ENCODE measurements at regions not wholly inside any gene's neighbourhood (a gene's known extent, or its start where the extent isn't known, plus 50 kb on each side); places are given as distances from the start of the nearest gene placed in this dataset.
"Not testable (repeated sequence)": the region's sequence is repeated elsewhere in the genome, so short reads cannot be mapped to it uniquely, and the experiment has no call there.

DNA sequence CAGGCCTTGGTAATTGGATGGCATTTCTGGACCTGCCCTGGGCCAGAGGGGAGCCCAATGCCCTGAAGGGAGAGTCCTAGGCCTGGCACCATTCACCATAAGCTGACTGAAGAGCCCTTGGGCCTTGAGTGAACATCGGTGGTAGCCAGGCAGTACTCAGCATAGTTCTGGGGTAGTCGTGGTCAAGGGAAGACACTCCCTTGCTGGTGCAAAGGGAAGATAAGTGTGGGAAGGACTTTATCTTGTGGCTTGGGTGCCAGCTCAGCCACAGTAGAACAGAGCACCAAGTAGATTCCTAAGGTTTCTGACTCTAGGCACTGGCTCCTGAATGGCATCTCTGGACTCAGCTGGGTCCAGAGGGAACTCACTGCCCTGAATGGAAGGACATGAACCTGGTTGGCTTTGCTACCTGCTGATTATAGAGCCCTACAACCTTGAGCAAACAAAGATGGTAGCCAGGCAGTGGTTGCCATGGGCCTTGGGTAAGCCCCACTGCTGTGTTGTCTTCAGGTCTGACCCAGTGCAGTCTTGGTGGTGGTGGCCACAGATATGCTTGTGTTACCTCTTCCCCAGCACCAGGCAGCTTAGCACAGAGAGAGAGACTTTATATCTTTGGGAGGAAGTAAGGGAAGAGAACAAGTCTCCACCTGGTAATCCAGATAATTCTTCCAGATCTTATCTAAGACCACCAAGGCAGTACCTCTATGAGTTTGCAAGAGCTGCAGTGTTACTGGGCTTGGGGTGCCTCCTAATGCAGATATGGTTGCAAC, 83.5 kb downstream of the PRDM13 start:
- H2AK5ac ChIP-seq (ENCODE audit: insufficient read length, low read length) = no peak overlapping the region
- H3T11ph ChIP-seq (ENCODE audit: low read length) = no peak overlapping the region
- no peak overlapping the region for H3K4ac ChIP-seq (ENCODE audit: low read depth, low read length)
- H3K9ac ChIP-seq (ENCODE audit: extremely low read depth, insufficient read length, low read length) = no peak overlapping the region
- Mint-ChIP-seq H3K36me3 (ENCODE audit: insufficient read depth in 1 of 3, low read depth in 3 of 3) (no peaks in the 10 kb centered on the region), H3K9me3 (0 out of 5 replicates have a peak, but pooled peaks cover 0 to 2% of the 10 kb centered on the region in 2 experiments), H3K4me3 (no peak overlapping the region; a peak in 1 of 5 replicates), H3K27ac (no peak overlapping the region), H3K27me3 (ENCODE audit: low read depth) (peaks cover 4% of the 10 kb centered on the region), H3K4me1 (no peaks in the 10 kb centered on the region)
- H2BK15ac ChIP-seq (ENCODE audit: low read depth, low read length) = no peak overlapping the region
- no peak overlapping the region for H3K27ac ChIP-seq (ENCODE audit: insufficient read length, low read depth, low read length)
- H2BK120ac ChIP-seq (ENCODE audit: low read depth, low read length, poor library complexity, severe bottlenecking) = no peak overlapping the region
- H4K8ac ChIP-seq (replicated peaks; ENCODE audit: insufficient read length, low read depth, low read length) = no peak overlapping the region
- no peaks in the 10 kb centered on the region for H3K79me2 ChIP-seq (ENCODE audit: insufficient read depth, low read length)
- no peak overlapping the region for H3K23ac ChIP-seq (ENCODE audit: insufficient read length, low read depth, low read length)
- H3K79me1 ChIP-seq (ENCODE audit: insufficient read depth, low read depth, low read length, poor library complexity, severe bottlenecking) = no peaks in the 10 kb centered on the region
- H3K18ac ChIP-seq (ENCODE audit: insufficient read length, low read depth, low read length) = no peak overlapping the region
- no peak overlapping the region for H2AFZ ChIP-seq (ENCODE audit: low read length)
- TF ChIP-seq, protein P1, sequence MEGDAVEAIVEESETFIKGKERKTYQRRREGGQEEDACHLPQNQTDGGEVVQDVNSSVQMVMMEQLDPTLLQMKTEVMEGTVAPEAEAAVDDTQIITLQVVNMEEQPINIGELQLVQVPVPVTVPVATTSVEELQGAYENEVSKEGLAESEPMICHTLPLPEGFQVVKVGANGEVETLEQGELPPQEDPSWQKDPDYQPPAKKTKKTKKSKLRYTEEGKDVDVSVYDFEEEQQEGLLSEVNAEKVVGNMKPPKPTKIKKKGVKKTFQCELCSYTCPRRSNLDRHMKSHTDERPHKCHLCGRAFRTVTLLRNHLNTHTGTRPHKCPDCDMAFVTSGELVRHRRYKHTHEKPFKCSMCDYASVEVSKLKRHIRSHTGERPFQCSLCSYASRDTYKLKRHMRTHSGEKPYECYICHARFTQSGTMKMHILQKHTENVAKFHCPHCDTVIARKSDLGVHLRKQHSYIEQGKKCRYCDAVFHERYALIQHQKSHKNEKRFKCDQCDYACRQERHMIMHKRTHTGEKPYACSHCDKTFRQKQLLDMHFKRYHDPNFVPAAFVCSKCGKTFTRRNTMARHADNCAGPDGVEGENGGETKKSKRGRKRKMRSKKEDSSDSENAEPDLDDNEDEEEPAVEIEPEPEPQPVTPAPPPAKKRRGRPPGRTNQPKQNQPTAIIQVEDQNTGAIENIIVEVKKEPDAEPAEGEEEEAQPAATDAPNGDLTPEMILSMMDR (conservative IDR thresholded peaks at IDR 0.05) = no peak
- WGBS (ENCODE audit: extremely low coverage, insufficient read length, low lambda C conversion rate) = no CpG with 5 or more reads among the region's 2 CpGs
- no peaks in the 10 kb centered on the region for H3K27me3 ChIP-seq (ENCODE audit: insufficient read depth, low read length)
- no peaks in the 10 kb centered on the region for H3K23me2 ChIP-seq (ENCODE audit: insufficient read length, low read depth, low read length, poor library complexity, severe bottlenecking)
- DNase-seq = no peak
- no peak overlapping the region for H3K56ac ChIP-seq (ENCODE audit: insufficient read length, low read depth, low read length)
- H4K5ac ChIP-seq (ENCODE audit: insufficient read length, low read depth, low read length) = no peak overlapping the region
- no peaks in the 10 kb centered on the region for H3K4me1 ChIP-seq (ENCODE audit: insufficient read depth, low read length)
- no peak overlapping the region for H2BK12ac ChIP-seq (ENCODE audit: insufficient read length, low read depth, low read length)
- no peak overlapping the region for H2BK5ac ChIP-seq (ENCODE audit: insufficient read length, low read length)
- no peak overlapping the region for H4K91ac ChIP-seq (ENCODE audit: insufficient read length, low read depth, low read length)
- H3K14ac ChIP-seq (ENCODE audit: insufficient read depth, low read length) = no peak overlapping the region
- H3K9me3 ChIP-seq (ENCODE audit: control insufficient read depth, low read depth, low read length) = no peaks in the 10 kb centered on the region
- no peak overlapping the region for H3K4me2 ChIP-seq (ENCODE audit: insufficient read depth, insufficient read length, low read length)
- no peaks in the 10 kb centered on the region for H4K20me1 ChIP-seq (ENCODE audit: control insufficient read depth, insufficient read depth, insufficient read length)
- H2BK20ac ChIP-seq (ENCODE audit: low read depth, low read length, poor library complexity, severe bottlenecking) = no peak overlapping the region

- DNase-seq; H3K4me3 Mint-ChIP-seq; H3K18ac ChIP-seq (ENCODE audit: insufficient read length, low read depth, low read length); H3T11ph ChIP-seq (ENCODE audit: low read length); H3K14ac ChIP-seq (ENCODE audit: insufficient read depth, low read length); H3K56ac ChIP-seq (ENCODE audit: insufficient read length, low read depth, low read length); H3K27me3 ChIP-seq (ENCODE audit: insufficient read depth, low read length); H3K36me3 Mint-ChIP-seq (ENCODE audit: insufficient read depth in 1 of 3, low read depth in 3 of 3); H3K23ac ChIP-seq (ENCODE audit: insufficient read length, low read depth, low read length); H4K8ac ChIP-seq (replicated peaks; ENCODE audit: insufficient read length, low read depth, low read length); H3K4me1 Mint-ChIP-seq; H2BK12ac ChIP-seq (ENCODE audit: insufficient read length, low read depth, low read length); H3K4me1 ChIP-seq (ENCODE audit: insufficient read depth, low read length); H3K27ac Mint-ChIP-seq; H4K91ac ChIP-seq (ENCODE audit: insufficient read length, low read depth, low read length); H3K4me2 ChIP-seq (ENCODE audit: insufficient read depth, insufficient read length, low read length); H3K79me1 ChIP-seq (ENCODE audit: insufficient read depth, low read depth, low read length, poor library complexity, severe bottlenecking); H2AFZ ChIP-seq (ENCODE audit: low read length); H3K4ac ChIP-seq (ENCODE audit: low read depth, low read length); H2BK120ac ChIP-seq (ENCODE audit: low read depth, low read length, poor library complexity, severe bottlenecking); H3K9me3 ChIP-seq (ENCODE audit: control insufficient read depth, low read depth, low read length); H3K23me2 ChIP-seq (ENCODE audit: insufficient read length, low read depth, low read length, poor library complexity, severe bottlenecking); H2AK5ac ChIP-seq (ENCODE audit: insufficient read length, low read length); H3K9me3 Mint-ChIP-seq; H2BK20ac ChIP-seq (ENCODE audit: low read depth, low read length, poor library complexity, severe bottlenecking); H3K9ac ChIP-seq (ENCODE audit: extremely low read depth, insufficient read length, low read length); H4K20me1 ChIP-seq (ENCODE audit: control insufficient read depth, insufficient read depth, insufficient read length); H2BK5ac ChIP-seq (ENCODE audit: insufficient read length, low read length); H3K27ac ChIP-seq (ENCODE audit: insufficient read length, low read depth, low read length); H4K5ac ChIP-seq (ENCODE audit: insufficient read length, low read depth, low read length); H3K79me2 ChIP-seq (ENCODE audit: insufficient read depth, low read length); H2BK15ac ChIP-seq (ENCODE audit: low read depth, low read length): not testable (repeated sequence)
- H3K27me3 Mint-ChIP-seq (ENCODE audit: low read depth) = peaks cover 20% of the 10 kb centered on the region
- no CpG with 5 or more reads among the region's 9 CpGs for WGBS (ENCODE audit: extremely low coverage, insufficient read length, low lambda C conversion rate)
Measured at GRCh38 chr6:99702287-99702686, 95.7 kb downstream of the PRDM13 start.

Data from H9 (cell line).